ENCODE measurements at regions not wholly inside any gene's neighbourhood (a gene's known extent, or its start where the extent isn't known, plus 50 kb on each side); places are given as distances from the start of the nearest gene placed in this dataset.

DNA sequence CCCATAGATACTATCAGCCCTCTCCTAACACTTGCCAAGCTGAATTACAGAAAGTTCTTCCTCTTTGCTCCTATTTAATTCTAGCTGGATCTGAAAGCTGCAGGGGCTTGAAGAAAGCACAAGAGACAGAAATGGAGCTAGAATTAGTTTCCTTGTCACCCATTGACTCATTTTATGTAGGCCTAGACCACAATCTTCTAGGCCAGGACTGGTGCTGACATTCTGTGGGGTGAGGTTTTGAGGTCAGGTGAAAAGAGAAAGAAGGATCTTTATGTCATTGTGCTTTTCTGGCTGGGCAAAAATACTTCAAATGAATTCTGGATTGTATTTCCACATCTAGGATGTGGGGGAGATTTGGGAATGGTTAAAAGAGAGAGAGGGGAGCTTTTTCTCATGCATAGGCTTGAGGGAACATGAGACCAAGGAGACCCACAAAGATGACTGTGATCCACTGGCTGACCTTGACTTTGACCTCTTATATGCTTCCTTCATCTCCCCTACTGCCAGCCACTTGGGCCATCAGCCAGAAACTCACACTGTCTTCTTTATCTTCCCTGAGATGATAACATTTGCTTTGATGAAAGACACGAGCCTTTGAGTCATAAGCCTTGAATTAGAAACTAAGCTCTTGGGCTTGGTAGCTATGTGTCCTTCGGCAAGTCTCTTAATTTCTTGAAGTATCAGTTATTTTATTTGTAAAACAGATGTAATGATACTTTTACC, 274.9 kb upstream of the CADM1 start:
- Histone ChIP-seq H3K27me3 (ENCODE audit: control insufficient read depth, insufficient read depth, low read length) (peaks cover 15% of the 10 kb centered on the region), H3K4me3 (ENCODE audit: low read depth, low read length) (no peak overlapping the region), H3K27ac (ENCODE audit: low read depth, low read length) (no peak overlapping the region), H3K9me3 (ENCODE audit: control insufficient read depth, insufficient read depth, low read length) (no peaks in the 10 kb centered on the region)
- TF ChIP-seq, protein P1, sequence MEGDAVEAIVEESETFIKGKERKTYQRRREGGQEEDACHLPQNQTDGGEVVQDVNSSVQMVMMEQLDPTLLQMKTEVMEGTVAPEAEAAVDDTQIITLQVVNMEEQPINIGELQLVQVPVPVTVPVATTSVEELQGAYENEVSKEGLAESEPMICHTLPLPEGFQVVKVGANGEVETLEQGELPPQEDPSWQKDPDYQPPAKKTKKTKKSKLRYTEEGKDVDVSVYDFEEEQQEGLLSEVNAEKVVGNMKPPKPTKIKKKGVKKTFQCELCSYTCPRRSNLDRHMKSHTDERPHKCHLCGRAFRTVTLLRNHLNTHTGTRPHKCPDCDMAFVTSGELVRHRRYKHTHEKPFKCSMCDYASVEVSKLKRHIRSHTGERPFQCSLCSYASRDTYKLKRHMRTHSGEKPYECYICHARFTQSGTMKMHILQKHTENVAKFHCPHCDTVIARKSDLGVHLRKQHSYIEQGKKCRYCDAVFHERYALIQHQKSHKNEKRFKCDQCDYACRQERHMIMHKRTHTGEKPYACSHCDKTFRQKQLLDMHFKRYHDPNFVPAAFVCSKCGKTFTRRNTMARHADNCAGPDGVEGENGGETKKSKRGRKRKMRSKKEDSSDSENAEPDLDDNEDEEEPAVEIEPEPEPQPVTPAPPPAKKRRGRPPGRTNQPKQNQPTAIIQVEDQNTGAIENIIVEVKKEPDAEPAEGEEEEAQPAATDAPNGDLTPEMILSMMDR (IDR thresholded peaks at IDR 0.05; ENCODE audit: low read depth, low read length), result no peak
- DNase-seq (ENCODE audit: low read depth, low spot score), result no peak
- POLR2A ChIA-PET, result no interaction called here
- CTCF ChIA-PET, result interaction anchor here (1.2 kb wide), 1 partner anchor 455 kb away, joined by 4 read pairs; no protein-coding TSS in a partner anchor

DNA sequence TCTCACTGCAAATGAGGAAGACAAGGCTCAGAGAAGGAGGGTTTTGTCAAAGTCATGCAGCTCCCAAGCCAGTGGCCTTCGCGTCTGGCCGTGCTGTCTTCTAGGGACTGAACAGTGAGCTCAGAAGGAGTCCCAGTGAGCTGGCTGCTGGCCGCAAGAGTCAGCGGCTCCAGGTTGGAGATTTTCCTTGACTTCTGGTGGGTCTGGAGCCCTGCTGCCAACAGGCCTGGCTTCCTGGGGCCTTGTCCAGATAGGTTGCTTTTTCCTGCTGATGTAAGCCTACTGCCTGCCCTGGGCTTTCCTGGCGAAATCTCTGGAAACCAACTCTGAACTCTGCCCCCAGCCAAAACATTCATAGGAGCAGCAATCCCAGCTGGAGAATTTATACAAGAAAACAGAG, 272.7 kb upstream of the CADM1 start:
- TF ChIP-seq, protein P1 (IDR thresholded peaks at IDR 0.05; ENCODE audit: low read depth, low read length), result no peak
- POLR2A ChIA-PET, result no interaction called here
- Histone ChIP-seq H3K4me3 (ENCODE audit: low read depth, low read length) (no peak overlapping the region), H3K27me3 (ENCODE audit: control insufficient read depth, insufficient read depth, low read length) (peaks cover 5% of the 10 kb centered on the region), H3K9me3 (ENCODE audit: control insufficient read depth, insufficient read depth, low read length) (no peaks in the 10 kb centered on the region), H3K27ac (ENCODE audit: low read depth, low read length) (peak overlapping the region; percentile 21)
- no peak for DNase-seq (ENCODE audit: low read depth, low spot score)
- CTCF ChIA-PET, result no interaction called here

DNA sequence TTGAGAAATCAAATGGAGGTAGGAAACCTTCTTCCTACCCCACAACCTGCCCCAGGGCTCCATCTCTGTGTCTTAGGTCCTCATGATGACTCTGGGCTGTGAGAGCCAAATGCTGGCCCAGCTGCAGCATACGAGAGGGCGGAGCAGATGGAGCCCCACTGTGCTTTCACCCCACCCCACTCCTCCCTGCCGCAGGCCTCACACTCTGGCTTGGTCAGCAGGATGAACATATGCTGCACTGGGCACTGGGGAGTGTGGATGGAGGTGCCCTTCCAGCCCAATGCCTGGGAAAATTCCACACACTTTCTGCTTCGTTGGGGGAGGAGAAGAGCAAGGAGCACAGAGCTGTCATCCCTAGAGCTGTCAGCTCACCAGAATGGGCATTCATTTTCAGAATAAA, 271.6 kb upstream of the CADM1 start:
- CTCF ChIA-PET, result no interaction called here
- H3K27ac ChIP-seq (ENCODE audit: low read depth, low read length), result no peak overlapping the region
- H3K27me3 ChIP-seq (ENCODE audit: control insufficient read depth, insufficient read depth, low read length), result peaks cover 5% of the 10 kb centered on the region
- H3K4me3 ChIP-seq (ENCODE audit: low read depth, low read length), result no peak overlapping the region
- no peak for DNase-seq (ENCODE audit: low read depth, low spot score)
- TF ChIP-seq, protein P1 (IDR thresholded peaks at IDR 0.05; ENCODE audit: low read depth, low read length), result no peak
- POLR2A ChIA-PET, result no interaction called here
- no peaks in the 10 kb centered on the region for H3K9me3 ChIP-seq (ENCODE audit: control insufficient read depth, insufficient read depth, low read length)

DNA sequence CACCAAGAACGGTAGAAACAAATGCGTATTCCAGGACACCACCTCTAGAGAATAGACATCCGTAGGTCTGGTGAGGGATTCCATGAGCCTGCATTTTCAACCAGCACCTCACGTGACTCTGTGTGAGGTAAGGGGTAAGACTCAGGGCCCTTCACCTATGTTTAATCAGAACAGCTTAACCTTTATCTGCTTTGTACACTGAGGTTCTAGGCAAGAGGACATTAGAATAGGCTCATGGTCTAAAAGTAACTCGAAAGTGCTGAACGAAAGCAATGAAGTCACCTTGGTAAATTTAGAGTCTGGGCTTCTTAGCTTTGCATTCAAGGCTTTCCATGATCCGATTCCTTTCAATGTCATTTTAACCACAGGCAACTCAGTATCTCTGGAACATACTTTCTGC, 270.5 kb upstream of the CADM1 start:
- TF ChIP-seq, protein P1 (IDR thresholded peaks at IDR 0.05; ENCODE audit: low read depth, low read length), result no peak
- Histone ChIP-seq H3K27ac (ENCODE audit: low read depth, low read length) (no peak overlapping the region), H3K27me3 (ENCODE audit: control insufficient read depth, insufficient read depth, low read length) (peaks cover 5% of the 10 kb centered on the region), H3K4me3 (ENCODE audit: low read depth, low read length) (no peak overlapping the region), H3K9me3 (ENCODE audit: control insufficient read depth, insufficient read depth, low read length) (no peaks in the 10 kb centered on the region)
- ChIA-PET POLR2A (no interaction called here), CTCF (no interaction called here)
- no peak for DNase-seq (ENCODE audit: low read depth, low spot score)

DNA sequence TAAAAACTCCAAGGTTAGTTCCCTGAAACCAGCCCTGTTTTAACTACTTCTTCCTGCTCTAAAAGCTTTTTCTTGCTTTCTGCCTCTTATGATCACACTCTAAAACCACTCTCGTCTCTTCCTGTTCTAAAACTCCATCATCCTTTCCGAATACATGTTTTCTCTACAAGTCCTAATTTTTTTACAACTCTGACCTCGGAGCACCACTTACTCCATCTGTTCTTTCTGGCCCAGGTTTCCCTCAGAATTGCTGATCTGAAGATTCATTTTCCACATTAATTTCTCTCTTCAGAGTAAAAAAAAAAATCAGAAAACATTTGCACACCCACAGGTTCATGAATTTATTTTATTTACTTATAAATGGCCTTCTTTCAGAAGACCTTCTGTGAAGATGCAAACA, 265.7 kb upstream of the CADM1 start:
- TF ChIP-seq, protein P1 (IDR thresholded peaks at IDR 0.05; ENCODE audit: low read depth, low read length), result no peak
- no peak for DNase-seq (ENCODE audit: low read depth, low spot score)
- POLR2A ChIA-PET, result no interaction called here

More for the DNA sequence above, 265.7 kb upstream of the CADM1 start:
- no peak overlapping the region for H3K4me3 ChIP-seq (ENCODE audit: low read depth, low read length)
- no peaks in the 10 kb centered on the region for H3K9me3 ChIP-seq (ENCODE audit: control insufficient read depth, insufficient read depth, low read length)
- peaks cover 8% of the 10 kb centered on the region for H3K27me3 ChIP-seq (ENCODE audit: control insufficient read depth, insufficient read depth, low read length)
- no peak overlapping the region for H3K27ac ChIP-seq (ENCODE audit: low read depth, low read length)
- CTCF ChIA-PET, result no interaction called here
